Activated naive CD4-positive, alpha-beta T cell treated with Interleukin-2 at 50 U/mL for 16 hours (primary cell): ENCODE measurements at regions not wholly inside any gene's neighbourhood (a gene's known extent, or its start where the extent isn't known, plus 50 kb on each side); places are given as distances from the start of the nearest gene placed in this dataset.
"Not testable (repeated sequence)": the region's sequence is repeated elsewhere in the genome, so short reads cannot be mapped to it uniquely, and the experiment has no call there.

ENCODE experiments used
- DNase-seq: peaks from one replicate; pipeline ENCODE4 v3.0.0-alpha.2; 2020

GRCh38 chr2:129923265-129924091, 56.0 kb upstream of the RAB6C start:
- DNase-seq, result no peak

GRCh38 chr2:129924115-129924514, 55.4 kb upstream of the RAB6C start:
- not testable (repeated sequence) for DNase-seq

GRCh38 chr2:129925381-129925780, 54.1 kb upstream of the RAB6C start:
- DNase-seq, result no peak

- no peak for DNase-seq
Measured at GRCh38 chr2:129927696-129928095, 51.8 kb upstream of the RAB6C start.

GRCh38 chr2:129929321-129930290, 49.9 kb upstream of the RAB6C start:
- no peak for DNase-seq
